ENCODE measurements at regions not wholly inside any gene's neighbourhood (a gene's known extent, or its start where the extent isn't known, plus 50 kb on each side); places are given as distances from the start of the nearest gene placed in this dataset.
A peak's percentile ranks its signal among the peaks of the same experiment; 100 is the strongest.
"Not testable (repeated sequence)": the region's sequence is repeated elsewhere in the genome, so short reads cannot be mapped to it uniquely, and the experiment has no call there.

- TF ChIP-seq CTCF (conservative IDR thresholded peaks at IDR 0.05; ENCODE audit: low read length) (no peak), EZH2phosphoT487 (IDR thresholded peaks at IDR 0.05; ENCODE audit: borderline replicate concordance, low read depth, low read length) (no peak)
- no peaks in the 10 kb centered on the region for H4K20me1 ChIP-seq (ENCODE audit: insufficient read depth, low read length)
- no peaks in the 10 kb centered on the region for H3K9me3 ChIP-seq (ENCODE audit: low read length)
- H3K4me3 ChIP-seq (ENCODE audit: low read depth, low read length, poor library complexity, severe bottlenecking): no peak overlapping the region
- ChIA-PET POLR2A (no interaction called here), CTCF (ENCODE audit: unreplicated experiment) (no interaction called here)
- intact Hi-C loops (cut with micrococcal nuclease; ENCODE audit: unreplicated experiment): no loop called here
- no peaks in the 10 kb centered on the region for H3K4me1 ChIP-seq (ENCODE audit: insufficient read depth, low read length, poor library complexity, severe bottlenecking)
- H3K79me2 ChIP-seq (ENCODE audit: insufficient read depth, low read depth, low read length): no peaks in the 10 kb centered on the region
- H3K27ac ChIP-seq (ENCODE audit: low read depth, low read length, poor library complexity, severe bottlenecking): no peak overlapping the region
- H3K36me3 ChIP-seq (ENCODE audit: insufficient read depth, low read length): no peaks in the 10 kb centered on the region
- no peaks in the 10 kb centered on the region for H3K9me2 ChIP-seq (ENCODE audit: insufficient read depth, low read length)
- no TSS peak for BruUV-seq (replicated peaks)
- DNase-seq (ENCODE audit: low spot score): no peak
- no peak overlapping the region for H2AFZ ChIP-seq (ENCODE audit: low read length)
- H3K4me2 ChIP-seq (ENCODE audit: low read length): no peak overlapping the region
These were observed 63.7 kb upstream of the IFNLR1 start for GRCh38 chr1:24250791-24251190.

GRCh38 chr1:24250224-24250623 is 63.1 kb upstream of the IFNLR1 start:
- no peak for TF ChIP-seq CTCF (conservative IDR thresholded peaks at IDR 0.05; ENCODE audit: low read length)
- no peak for TF ChIP-seq EZH2phosphoT487 (IDR thresholded peaks at IDR 0.05; ENCODE audit: borderline replicate concordance, low read depth, low read length)
- POLR2A ChIA-PET: interaction anchor here (1.2 kb wide), 1 partner anchor 8 kb away, joined by 3 read pairs; no protein-coding TSS in a partner anchor

GRCh38 chr1:24248859-24249258 is 61.8 kb upstream of the IFNLR1 start:
- intact Hi-C loops (cut with micrococcal nuclease; ENCODE audit: unreplicated experiment): no loop called here
- Histone ChIP-seq H3K4me3 (ENCODE audit: low read depth, low read length, poor library complexity, severe bottlenecking) (no peak overlapping the region), H3K9me3 (ENCODE audit: low read length) (no peaks in the 10 kb centered on the region), H2AFZ (ENCODE audit: low read length) (peak overlapping the region; percentile 25; the same call in 1 of the 2 replicates), H3K4me1 (ENCODE audit: insufficient read depth, low read length, poor library complexity, severe bottlenecking) (no peaks in the 10 kb centered on the region), H3K36me3 (ENCODE audit: insufficient read depth, low read length) (no peaks in the 10 kb centered on the region), H3K4me2 (ENCODE audit: low read length) (no peak overlapping the region), H3K79me2 (ENCODE audit: insufficient read depth, low read depth, low read length) (no peaks in the 10 kb centered on the region), H3K27ac (ENCODE audit: low read depth, low read length, poor library complexity, severe bottlenecking) (no peak overlapping the region), H3K9me2 (ENCODE audit: insufficient read depth, low read length) (no peaks in the 10 kb centered on the region), H4K20me1 (ENCODE audit: insufficient read depth, low read length) (no peaks in the 10 kb centered on the region)
- TF ChIP-seq EZH2phosphoT487 (IDR thresholded peaks at IDR 0.05; ENCODE audit: borderline replicate concordance, low read depth, low read length) (no peak), CTCF (conservative IDR thresholded peaks at IDR 0.05; ENCODE audit: low read length) (no peak)
- BruUV-seq (replicated peaks): no TSS peak
- DNase-seq (ENCODE audit: low spot score): peak; percentile 25
- CTCF ChIA-PET (ENCODE audit: unreplicated experiment): interaction anchor here (0.6 kb wide), 1 partner anchor 85 kb away, joined by 3 read pairs; no protein-coding TSS in a partner anchor
- POLR2A ChIA-PET: interaction anchor here (0.6 kb wide), 1 partner anchor 208 kb away, joined by 3 read pairs; no protein-coding TSS in a partner anchor

More at GRCh38 chr1:24250224-24250623, 63.1 kb upstream of the IFNLR1 start:
- intact Hi-C loops (cut with micrococcal nuclease; ENCODE audit: unreplicated experiment): no loop called here
- no peaks in the 10 kb centered on the region for H3K4me1 ChIP-seq (ENCODE audit: insufficient read depth, low read length, poor library complexity, severe bottlenecking)
- H3K27ac ChIP-seq (ENCODE audit: low read depth, low read length, poor library complexity, severe bottlenecking): no peak overlapping the region
- CTCF ChIA-PET (ENCODE audit: unreplicated experiment): no interaction called here
- H3K4me2 ChIP-seq (ENCODE audit: low read length): no peak overlapping the region
- H3K9me3 ChIP-seq (ENCODE audit: low read length): no peaks in the 10 kb centered on the region
- no peak overlapping the region for H3K4me3 ChIP-seq (ENCODE audit: low read depth, low read length, poor library complexity, severe bottlenecking)
- no peaks in the 10 kb centered on the region for H3K9me2 ChIP-seq (ENCODE audit: insufficient read depth, low read length)
- no peak overlapping the region for H2AFZ ChIP-seq (ENCODE audit: low read length)
- H4K20me1 ChIP-seq (ENCODE audit: insufficient read depth, low read length): no peaks in the 10 kb centered on the region
- no peaks in the 10 kb centered on the region for H3K79me2 ChIP-seq (ENCODE audit: insufficient read depth, low read depth, low read length)
- BruUV-seq (replicated peaks): no TSS peak
- H3K36me3 ChIP-seq (ENCODE audit: insufficient read depth, low read length): no peaks in the 10 kb centered on the region
- DNase-seq (ENCODE audit: low spot score): no peak

- CTCF ChIA-PET (ENCODE audit: unreplicated experiment); POLR2A ChIA-PET; H3K4me2 ChIP-seq (ENCODE audit: low read length); H2AFZ ChIP-seq (ENCODE audit: low read length); H3K9me3 ChIP-seq (ENCODE audit: low read length); H4K20me1 ChIP-seq (ENCODE audit: insufficient read depth, low read length); H3K36me3 ChIP-seq (ENCODE audit: insufficient read depth, low read length); H3K4me3 ChIP-seq (ENCODE audit: low read depth, low read length, poor library complexity, severe bottlenecking); BruUV-seq (replicated peaks); H3K27ac ChIP-seq (ENCODE audit: low read depth, low read length, poor library complexity, severe bottlenecking); H3K9me2 ChIP-seq (ENCODE audit: insufficient read depth, low read length); H3K79me2 ChIP-seq (ENCODE audit: insufficient read depth, low read depth, low read length); intact Hi-C loops (cut with micrococcal nuclease; ENCODE audit: unreplicated experiment); DNase-seq (ENCODE audit: low spot score); H3K4me1 ChIP-seq (ENCODE audit: insufficient read depth, low read length, poor library complexity, severe bottlenecking): not testable (repeated sequence)
These were observed 60.2 kb upstream of the IFNLR1 start for GRCh38 chr1:24247337-24247736.
